ENCODE measurements at regions not wholly inside any gene's neighbourhood (a gene's known extent, or its start where the extent isn't known, plus 50 kb on each side); places are given as distances from the start of the nearest gene placed in this dataset.
"Not testable (repeated sequence)": the region's sequence is repeated elsewhere in the genome, so short reads cannot be mapped to it uniquely, and the experiment has no call there.

GRCh38 chr21:35449846-35450245, 400.7 kb upstream of the RUNX1 start:
- DNase-seq, result no peak

- DNase-seq, result no peak
These were observed 399.9 kb upstream of the RUNX1 start for GRCh38 chr21:35448876-35449599.

- no peak for DNase-seq
These were observed 395.3 kb upstream of the RUNX1 start for GRCh38 chr21:35444391-35444790.

GRCh38 chr21:35441868-35442582, 392.9 kb upstream of the RUNX1 start:
- no peak for DNase-seq

- no peak for DNase-seq
These were observed 389.7 kb upstream of the RUNX1 start for GRCh38 chr21:35438643-35439404.

GRCh38 chr21:35437941-35438340, 388.8 kb upstream of the RUNX1 start:
- no peak for DNase-seq

GRCh38 chr21:35436899-35437298, 387.8 kb upstream of the RUNX1 start:
- no peak for DNase-seq

- DNase-seq, result not testable (repeated sequence)
These were observed 383.5 kb upstream of the RUNX1 start for GRCh38 chr21:35432601-35433000.

- DNase-seq, result no peak
These were observed 381.2 kb upstream of the RUNX1 start for GRCh38 chr21:35430260-35430659.

GRCh38 chr21:35428937-35429336, 379.8 kb upstream of the RUNX1 start:
- no peak for DNase-seq

GRCh38 chr21:35428489-35428888, 379.4 kb upstream of the RUNX1 start:
- DNase-seq, result no peak

- DNase-seq, result no peak
These were observed 378.9 kb upstream of the RUNX1 start for GRCh38 chr21:35428001-35428320.

- DNase-seq, result no peak
These were observed 378.4 kb upstream of the RUNX1 start for GRCh38 chr21:35427320-35428000.

GRCh38 chr21:35426897-35427296, 377.8 kb upstream of the RUNX1 start:
- no peak for DNase-seq

GRCh38 chr21:35426469-35426868, 377.4 kb upstream of the RUNX1 start:
- DNase-seq, result no peak

- DNase-seq, result no peak
These were observed 375.0 kb upstream of the RUNX1 start for GRCh38 chr21:35424122-35424521.

GRCh38 chr21:35423709-35424108, 374.6 kb upstream of the RUNX1 start:
- DNase-seq, result no peak

GRCh38 chr21:35422011-35422410, 372.9 kb upstream of the RUNX1 start:
- no peak for DNase-seq

- no peak for DNase-seq
These were observed 372.1 kb upstream of the RUNX1 start for GRCh38 chr21:35421221-35421620.

GRCh38 chr21:35420656-35421055, 371.6 kb upstream of the RUNX1 start:
- no peak for DNase-seq

- DNase-seq, result no peak
These were observed 368.7 kb upstream of the RUNX1 start for GRCh38 chr21:35417762-35418161.

- no peak for DNase-seq
These were observed 367.9 kb upstream of the RUNX1 start for GRCh38 chr21:35416866-35417489.

Data from NCI-H1105 treated with DMSO at 0.1 percent for 48 hours (cell line).